Choroid plexus epithelial cell (primary cell): ENCODE measurements at regions not wholly inside any gene's neighbourhood (a gene's known extent, or its start where the extent isn't known, plus 50 kb on each side); places are given as distances from the start of the nearest gene placed in this dataset.

ENCODE experiments used
- DNase-seq: peaks from one replicate; pipeline ENCODE4 v3.0.0-alpha.2; 2010; ENCODE audit warnings: low read depth
- H3K4me3 ChIP-seq: 2 replicates; pipeline ENCODE4 v1.5.1; 2011; ENCODE audit warnings: low read depth, mild to moderate bottlenecking, control low read depth, low read length, moderate library complexity
- CTCF ChIP-seq: conservative IDR thresholded peaks from 2 replicates; pipeline ENCODE4 v1.5.1; 2011; ENCODE audit warnings: low read depth, mild to moderate bottlenecking, control low read depth, inconsistent platforms, low read length, moderate library complexity

- no peak for DNase-seq
- H3K4me3 ChIP-seq, result no peak overlapping the region
- no peak for TF ChIP-seq CTCF
Measured at GRCh38 chr7:42580061-42580460, 331.8 kb downstream of the C7orf25 start.

GRCh38 chr7:42575171-42575570 is 336.7 kb downstream of the C7orf25 start:
- H3K4me3 ChIP-seq, result no peak overlapping the region
- TF ChIP-seq CTCF, result no peak

GRCh38 chr7:42574685-42575084 is 337.2 kb downstream of the C7orf25 start:
- H3K4me3 ChIP-seq, result no peak overlapping the region
- TF ChIP-seq CTCF, result peak; percentile 33
- peak; percentile 7 for DNase-seq

More at GRCh38 chr7:42575171-42575570, 336.7 kb downstream of the C7orf25 start:
- no peak for DNase-seq

GRCh38 chr7:42573881-42574672 is 337.1 kb upstream of the GLI3 start:
- TF ChIP-seq CTCF, result no peak
- no peak overlapping the region for H3K4me3 ChIP-seq
- peak; percentile 16 for DNase-seq

- TF ChIP-seq CTCF, result no peak
- H3K4me3 ChIP-seq, result no peak overlapping the region
- no peak for DNase-seq
Measured at GRCh38 chr7:42572561-42572960, 335.6 kb upstream of the GLI3 start.

GRCh38 chr7:42572056-42572455 is 335.0 kb upstream of the GLI3 start:
- no peak for DNase-seq
- no peak overlapping the region for H3K4me3 ChIP-seq
- TF ChIP-seq CTCF, result no peak

GRCh38 chr7:42570944-42571343 is 333.9 kb upstream of the GLI3 start:
- no peak for DNase-seq
- no peak for TF ChIP-seq CTCF
- no peak overlapping the region for H3K4me3 ChIP-seq
